ENCODE measurements at regions not wholly inside any gene's neighbourhood (a gene's known extent, or its start where the extent isn't known, plus 50 kb on each side); places are given as distances from the start of the nearest gene placed in this dataset.
"Not testable (repeated sequence)": the region's sequence is repeated elsewhere in the genome, so short reads cannot be mapped to it uniquely, and the experiment has no call there.

DNA sequence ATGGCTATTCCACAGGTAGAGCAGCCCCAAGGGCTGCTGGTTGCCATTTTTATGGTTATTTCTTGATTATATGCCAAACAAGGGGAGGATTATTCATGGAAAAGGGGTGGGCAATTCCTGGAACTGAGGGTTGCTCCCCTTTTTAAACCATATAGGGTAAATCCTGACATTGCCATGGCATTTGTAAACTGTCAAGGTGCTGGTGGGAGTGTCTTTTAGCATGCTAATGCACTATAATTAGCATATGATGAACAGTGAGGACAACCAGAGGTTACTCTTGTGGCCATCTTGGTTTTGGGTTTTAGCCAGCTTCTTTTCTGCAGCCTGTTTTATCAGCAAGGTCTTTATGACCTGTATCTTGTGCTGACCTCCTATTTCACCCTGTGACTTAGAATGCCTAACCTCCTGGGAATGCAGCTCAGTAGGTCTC lies 503.7 kb downstream of the IGSF11 start:
- FAIRE-seq = not testable (repeated sequence)

DNA sequence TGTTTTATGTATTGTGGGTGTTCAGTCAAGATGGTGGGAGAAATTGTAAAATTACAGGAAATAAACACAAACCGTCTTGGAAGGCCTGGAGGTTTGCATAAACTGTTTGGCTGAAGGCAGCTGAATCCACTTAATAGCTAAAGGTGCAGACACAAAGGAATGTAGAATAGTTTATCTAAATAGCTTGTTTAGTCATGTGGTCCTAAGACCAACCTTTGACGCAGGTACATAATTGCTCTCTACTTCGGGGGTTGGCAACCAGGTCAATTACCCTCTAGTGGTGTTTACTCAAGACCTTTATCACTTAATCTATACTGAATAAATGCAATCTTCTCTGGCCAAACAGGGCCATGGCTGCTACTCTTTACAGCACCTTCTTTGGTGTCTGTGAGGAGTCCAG lies 502.8 kb downstream of the IGSF11 start:
- FAIRE-seq (no peak), DNase-seq (ENCODE audit: low spot score in 2 of 2) (no peak)

More for the DNA sequence above, 503.7 kb downstream of the IGSF11 start:
- DNase-seq (ENCODE audit: low spot score in 2 of 2) = not testable (repeated sequence)

DNA sequence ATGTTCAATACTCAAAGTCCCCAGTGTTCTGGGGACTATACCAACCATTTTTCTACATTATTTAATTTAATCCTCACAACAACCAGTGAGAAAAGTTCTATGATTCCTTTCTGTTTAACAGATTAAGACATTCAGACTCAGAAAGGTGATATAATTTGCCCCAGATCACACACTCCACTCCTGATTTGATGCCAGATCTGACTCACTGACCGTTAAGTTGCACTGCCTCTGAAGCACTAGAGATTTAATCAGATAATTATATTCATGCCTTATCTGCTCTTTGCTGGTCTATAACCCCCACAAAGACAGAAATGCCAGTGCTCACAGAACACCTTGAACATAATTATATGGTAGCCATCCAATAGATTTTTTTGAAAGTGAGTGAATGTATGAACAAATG lies 501.0 kb downstream of the IGSF11 start:
- FAIRE-seq = no peak
- DNase-seq (ENCODE audit: low spot score in 2 of 2) = no peak

GRCh38 chr3:118534519-118534918 lies 500.1 kb downstream of the IGSF11 start:
- no peak for DNase-seq (ENCODE audit: low spot score in 2 of 2)

DNA sequence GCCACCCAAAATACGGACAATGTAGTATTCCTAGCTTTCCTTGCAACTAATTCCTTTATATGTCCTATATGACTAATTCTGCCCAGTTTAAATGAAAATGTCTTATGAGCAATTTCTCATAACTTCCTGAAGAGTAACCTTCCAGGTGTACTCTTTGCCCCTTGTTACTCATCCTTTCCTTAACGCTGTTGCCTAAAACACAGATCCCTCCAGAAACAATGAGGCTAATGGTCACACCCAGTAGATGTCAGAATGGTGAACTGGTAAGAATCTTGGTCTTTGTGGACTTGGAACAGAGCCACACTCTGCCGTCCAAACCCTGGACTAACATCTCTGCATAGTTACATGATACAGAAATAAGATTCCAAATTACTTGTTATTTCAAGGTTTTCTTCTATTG lies 497.9 kb downstream of the IGSF11 start:
- FAIRE-seq = no peak

More at GRCh38 chr3:118534519-118534918, 500.1 kb downstream of the IGSF11 start:
- no peak for FAIRE-seq

DNA sequence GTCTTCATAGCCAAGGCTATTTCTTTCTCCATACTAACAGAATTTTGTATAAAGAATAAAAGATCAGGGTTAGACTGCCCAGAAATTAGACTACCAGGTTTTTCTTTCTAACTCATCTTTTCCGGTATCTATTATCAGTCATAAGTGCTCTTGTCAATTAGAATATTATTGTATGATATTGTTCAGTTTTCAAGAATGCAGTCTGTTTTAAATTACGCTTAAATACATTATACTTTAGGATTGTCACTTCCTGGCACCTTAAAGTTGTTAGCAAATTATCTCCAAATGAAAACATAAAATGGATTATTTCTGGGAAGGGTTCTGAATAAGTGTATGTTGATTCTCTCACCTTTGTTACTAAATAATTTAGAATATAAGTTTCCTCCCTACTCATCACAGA lies 497.2 kb downstream of the IGSF11 start:
- FAIRE-seq = no peak
- DNase-seq (ENCODE audit: low spot score in 2 of 2) = no peak

More for the DNA sequence above, 497.9 kb downstream of the IGSF11 start:
- no peak for DNase-seq (ENCODE audit: low spot score in 2 of 2)

DNA sequence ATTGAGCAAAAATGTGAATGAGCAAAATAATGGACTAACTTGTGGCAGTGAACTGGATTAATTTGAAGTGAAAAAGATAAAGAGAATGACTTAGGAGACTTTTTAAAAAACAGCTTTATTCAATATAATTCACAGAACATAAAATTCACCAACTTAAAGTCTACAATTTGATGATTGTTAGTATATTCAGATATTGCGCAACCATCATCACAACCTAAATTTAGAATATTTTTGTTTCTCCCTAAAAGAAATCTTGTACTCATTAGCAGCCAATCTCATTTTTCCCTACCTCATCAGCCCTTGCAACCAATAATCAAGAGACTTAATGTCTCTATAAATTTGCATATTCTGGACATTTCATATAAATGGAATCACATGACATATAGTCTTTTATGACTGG lies 496.5 kb downstream of the IGSF11 start:
- DNase-seq (ENCODE audit: low spot score in 2 of 2) = no peak
- no peak for FAIRE-seq

DNA sequence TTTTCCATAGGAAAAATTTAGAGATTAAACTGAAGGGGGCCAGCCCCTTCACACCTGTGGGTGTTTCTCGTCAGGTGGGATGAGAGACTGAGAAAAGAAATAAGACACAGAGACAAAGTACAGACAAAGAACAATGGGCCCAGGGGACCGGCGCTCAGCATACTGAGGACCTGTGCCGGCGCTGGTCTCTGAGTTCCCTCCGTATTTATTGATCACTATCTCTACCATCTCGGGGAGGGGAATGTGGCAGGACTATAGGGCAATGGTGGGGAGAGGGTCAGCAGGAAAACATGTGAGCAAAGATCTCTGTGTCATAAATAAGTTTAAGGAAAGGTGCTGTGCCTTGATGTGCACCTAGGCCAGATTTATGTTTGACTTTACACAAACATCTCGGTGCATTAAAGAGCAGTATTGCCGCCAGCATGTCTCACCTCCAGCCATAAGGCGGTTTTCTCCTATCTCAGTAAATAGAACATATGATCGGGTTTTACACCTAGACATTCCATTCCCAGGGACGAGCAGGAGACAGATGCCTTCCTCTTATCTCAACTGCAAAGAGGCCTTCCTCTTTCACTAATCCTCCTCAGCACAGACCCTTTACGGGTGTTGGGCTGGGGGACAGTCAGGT lies 494.7 kb downstream of the IGSF11 start:
- FAIRE-seq; DNase-seq (ENCODE audit: low spot score in 2 of 2): not testable (repeated sequence)

DNA sequence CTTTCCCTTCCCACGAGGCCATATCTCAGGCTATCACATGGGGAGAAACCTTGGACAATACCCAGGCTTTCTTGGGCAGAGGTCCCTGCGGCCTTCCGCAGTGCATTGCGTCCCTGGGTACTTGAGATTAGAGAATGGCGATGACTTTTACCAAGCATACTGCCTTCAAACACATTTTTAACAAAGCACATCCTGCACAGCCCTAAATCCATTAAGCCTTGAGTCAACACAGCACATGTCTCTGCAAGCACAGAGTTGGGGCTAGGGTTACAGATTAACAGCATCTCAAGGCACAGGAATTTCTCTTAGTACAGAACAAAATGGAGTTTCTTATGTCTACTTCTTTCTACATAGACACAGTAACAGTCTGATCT lies 494.2 kb downstream of the IGSF11 start:
- DNase-seq (ENCODE audit: low spot score in 2 of 2); FAIRE-seq: not testable (repeated sequence)

DNA sequence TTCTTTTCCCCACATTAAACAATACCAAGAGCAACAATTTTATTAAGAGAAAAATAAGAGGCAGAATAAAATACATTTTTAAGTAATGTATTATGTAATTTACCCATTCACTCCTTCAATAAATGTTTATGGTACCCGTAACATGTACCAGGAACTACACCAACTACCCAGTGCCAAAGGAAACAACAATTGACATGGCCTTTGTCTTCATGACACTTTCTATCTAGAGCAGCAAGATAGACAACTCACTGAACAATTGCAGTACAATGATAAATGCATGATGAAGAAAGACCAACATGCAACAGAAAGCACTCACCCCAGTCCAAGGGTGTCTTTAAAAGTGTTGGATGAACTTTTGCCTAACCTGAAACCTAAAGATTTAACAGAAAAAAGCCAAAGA lies 493.8 kb downstream of the IGSF11 start:
- DNase-seq (ENCODE audit: low spot score in 2 of 2) = no peak
- FAIRE-seq = no peak

GRCh38 chr3:118541796-118542195 lies 492.9 kb downstream of the IGSF11 start:
- no peak for DNase-seq (ENCODE audit: low spot score in 2 of 2)
- FAIRE-seq = no peak

GRCh38 chr3:118543832-118544231 lies 490.8 kb downstream of the IGSF11 start:
- DNase-seq (ENCODE audit: low spot score in 2 of 2) (no peak), FAIRE-seq (no peak)

GRCh38 chr3:118544458-118544857 lies 490.2 kb downstream of the IGSF11 start:
- FAIRE-seq (no peak), DNase-seq (ENCODE audit: low spot score in 2 of 2) (no peak)

DNA sequence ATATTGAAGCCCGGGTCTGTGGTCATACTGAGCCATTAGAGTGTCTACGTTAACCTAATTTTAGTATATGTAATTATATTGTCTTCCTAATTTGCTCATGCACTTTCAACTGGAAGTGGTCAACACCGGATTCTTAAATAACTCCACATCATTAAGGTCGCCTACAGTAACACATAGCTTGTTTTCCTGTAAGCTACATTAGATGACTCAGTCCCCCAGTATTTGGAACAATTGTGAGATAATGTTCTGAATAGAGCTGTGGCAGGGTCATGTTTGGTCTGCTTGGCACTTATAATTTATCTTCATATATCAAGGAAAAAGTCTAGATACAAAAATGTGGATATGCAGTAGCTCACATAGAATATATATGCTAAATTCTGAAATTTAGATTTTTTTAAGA lies 486.2 kb downstream of the IGSF11 start:
- no peak for FAIRE-seq
- no peak for DNase-seq (ENCODE audit: low spot score in 2 of 2)

DNA sequence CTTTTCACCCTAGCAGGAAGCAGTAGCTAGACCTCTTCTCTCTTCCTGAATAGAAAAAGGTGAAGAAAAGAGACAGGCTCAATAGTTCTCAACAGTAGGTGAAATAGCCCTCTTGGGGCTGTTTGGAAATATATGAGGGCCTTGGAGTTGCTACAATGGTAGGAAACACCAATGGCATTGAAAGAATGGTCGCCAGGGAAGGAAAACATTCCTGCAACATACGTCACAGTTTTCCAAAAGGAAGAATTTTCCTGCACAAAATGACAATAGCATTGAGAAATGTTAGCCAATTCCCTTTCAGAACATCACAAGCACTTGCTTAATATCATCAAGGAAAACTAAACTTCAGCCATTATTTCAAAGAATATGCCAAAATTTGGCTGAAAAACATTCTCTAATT lies 484.5 kb downstream of the IGSF11 start:
- no peak for DNase-seq (ENCODE audit: low spot score in 2 of 2)
- FAIRE-seq = no peak

DNA sequence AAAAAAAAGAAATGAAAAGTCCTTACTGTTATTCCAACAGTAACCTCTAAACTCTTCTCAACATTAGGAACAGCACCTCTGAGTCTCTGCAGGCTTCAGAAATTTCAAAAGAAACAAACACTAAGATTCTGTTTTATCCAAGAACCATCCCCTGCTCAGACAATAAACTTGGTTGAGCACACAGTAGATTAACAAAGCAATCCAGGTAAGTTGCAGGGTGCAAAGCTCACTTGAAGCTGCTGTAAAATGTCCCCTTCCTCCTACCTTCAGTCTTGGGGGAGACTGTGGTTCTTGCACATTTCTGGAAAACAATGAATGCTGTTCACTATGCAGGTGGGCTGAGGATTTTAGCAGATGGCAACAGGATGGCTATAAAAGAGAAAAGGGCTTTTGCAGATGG lies 484.1 kb downstream of the IGSF11 start:
- FAIRE-seq = no peak

DNA sequence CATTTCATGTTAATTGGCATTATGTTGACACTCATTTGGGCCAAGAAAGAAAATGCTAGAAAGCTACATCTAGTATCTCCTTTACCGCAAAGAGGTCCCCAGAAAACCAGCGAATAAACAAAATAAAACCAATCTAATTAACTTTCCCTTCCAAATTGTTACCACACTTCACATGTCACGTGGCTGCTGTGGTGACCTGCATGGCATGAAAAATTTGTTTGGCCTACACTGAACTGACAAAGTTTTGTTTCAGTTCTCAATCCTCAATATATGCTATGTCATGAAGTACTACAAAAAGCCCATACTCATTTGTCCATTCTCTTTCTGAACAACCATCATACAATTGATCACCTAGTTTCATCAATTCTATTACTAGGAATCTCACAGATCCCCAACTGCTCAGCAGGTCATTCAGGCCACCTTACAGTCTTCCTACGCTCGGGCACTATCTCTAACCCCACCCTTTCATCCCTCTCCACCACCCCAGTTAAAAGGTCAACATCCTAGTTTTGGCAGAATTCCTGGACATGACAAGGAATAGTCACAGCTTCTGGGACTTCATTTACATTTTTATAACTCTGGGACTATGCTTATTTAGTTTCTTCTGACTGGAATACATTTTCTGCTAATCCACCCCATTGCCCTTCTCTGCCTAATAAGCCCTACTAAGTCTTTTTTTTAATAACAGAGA lies 480.4 kb downstream of the IGSF11 start:
- FAIRE-seq (no peak), DNase-seq (ENCODE audit: low spot score in 2 of 2) (no peak)

More for the DNA sequence above, 484.1 kb downstream of the IGSF11 start:
- DNase-seq (ENCODE audit: low spot score in 2 of 2) = no peak

- FAIRE-seq = no peak
Observed at GRCh38 chr3:118556983-118557382, 477.7 kb downstream of the IGSF11 start.

GRCh38 chr3:118557513-118557912 lies 477.1 kb downstream of the IGSF11 start:
- FAIRE-seq (no peak), DNase-seq (ENCODE audit: low spot score in 2 of 2) (no peak)

More at GRCh38 chr3:118556983-118557382, 477.7 kb downstream of the IGSF11 start:
- DNase-seq (ENCODE audit: low spot score in 2 of 2) = no peak

DNA sequence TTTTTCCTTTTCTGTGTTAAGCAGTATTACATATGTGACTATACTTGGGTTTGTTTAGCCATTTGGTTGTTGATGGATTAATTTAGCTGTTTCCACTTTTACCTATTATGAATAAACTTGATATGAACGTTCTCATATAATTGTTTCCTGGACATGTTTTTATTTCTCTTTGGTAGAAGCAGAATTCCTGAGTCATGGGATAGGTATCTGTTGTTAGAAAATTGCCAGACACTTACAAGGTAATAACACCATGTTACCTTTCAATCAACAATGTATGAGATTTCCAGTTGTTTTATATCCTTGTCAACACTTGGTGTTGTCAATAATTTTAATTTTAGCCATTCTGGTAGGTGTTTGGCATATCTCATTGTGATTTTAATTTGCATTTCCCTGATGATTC lies 475.4 kb downstream of the IGSF11 start:
- FAIRE-seq (no peak), DNase-seq (ENCODE audit: low spot score in 2 of 2) (no peak)

GRCh38 chr3:118564800-118565199 lies 469.8 kb downstream of the IGSF11 start:
- DNase-seq (ENCODE audit: low spot score in 2 of 2) (no peak), FAIRE-seq (no peak)

- FAIRE-seq = no peak
- no peak for DNase-seq (ENCODE audit: low spot score in 2 of 2)
Observed at GRCh38 chr3:118573912-118574311, 460.7 kb downstream of the IGSF11 start.

Measured in frontal cortex (tissue), 3 donors.